Testis (tissue), 2 donors: ENCODE measurements at regions not wholly inside any gene's neighbourhood (a gene's known extent, or its start where the extent isn't known, plus 50 kb on each side); places are given as distances from the start of the nearest gene placed in this dataset.

ENCODE experiments used
- DNase-seq: peaks from one replicate; pipeline ENCODE4 v3.0.0-alpha.2; 2019
- H3K27ac ChIP-seq, 2 donors: fragments of 200-600 bp; sonication (generic); one replicate each; pipeline ENCODE4 v1.5.1; 2019
- H3K27me3 ChIP-seq: fragments of 200-600 bp; sonication (generic); one replicate; pipeline ENCODE4 v1.5.1; 2019
- H3K36me3 ChIP-seq: fragments of 200-600 bp; sonication (generic); one replicate; pipeline ENCODE4 v1.5.1; 2017; ENCODE audit warnings: low read depth; ENCODE audit errors: missing control alignments
- H3K4me1 ChIP-seq: fragments of 200-600 bp; sonication (generic); one replicate; pipeline ENCODE4 v1.5.1; 2019
- H3K4me3 ChIP-seq, 2 donors: fragments of 200-600 bp; sonication (generic); one replicate each; pipeline ENCODE4 v1.5.1; 2017 to 2019
- H3K9me3 ChIP-seq: fragments of 200-600 bp; sonication (generic); one replicate; pipeline ENCODE4 v1.5.1; 2017
- POLR2A ChIP-seq: fragments of 450-650 bp; IDR thresholded peaks from one replicate; pipeline ENCODE4 v1.6.1; 2017; ENCODE audit warnings: antibody characterized with exemption, mild to moderate bottlenecking, moderate library complexity
- WGBS, 2 donors: methylation state at CpG; one replicate each; pipeline ENCODE4 v1.1.5; 2018; 5-methylcytosine and 5-hydroxymethylcytosine counted together
- intact Hi-C: fragments of 100-400 bp; cut with DNase I; formaldehyde crosslinking; loops from one replicate; pipeline ENCODE4 v1.15.1; 2023; ENCODE audit warnings: low total_unique reads
- TF ChIP-seq, protein P1 (sequence below), 3 experiments: fragments of 450-650 bp in 2 of 3; fragments of 200-600 bp in 1 of 3; sonication (generic) in 1 of 3; IDR thresholded peaks; one replicate each; pipeline ENCODE4 v1.5.1; 2016 to 2019; ENCODE audit warnings: antibody characterized with exemption in 3 of 3, mild to moderate bottlenecking in 2 of 3, moderate library complexity in 1 of 3

GRCh38 chr4:165707128-165707527 lies 165.9 kb upstream of the TLL1 start:
- no peak for DNase-seq
- Histone ChIP-seq H3K9me3 (no peaks in the 10 kb centered on the region), H3K4me3 (no peak overlapping the region), H3K27ac (no peak overlapping the region), H3K27me3 (no peaks in the 10 kb centered on the region), H3K36me3 (no peaks in the 10 kb centered on the region), H3K4me1 (no peaks in the 10 kb centered on the region)
- TF ChIP-seq, protein P1, sequence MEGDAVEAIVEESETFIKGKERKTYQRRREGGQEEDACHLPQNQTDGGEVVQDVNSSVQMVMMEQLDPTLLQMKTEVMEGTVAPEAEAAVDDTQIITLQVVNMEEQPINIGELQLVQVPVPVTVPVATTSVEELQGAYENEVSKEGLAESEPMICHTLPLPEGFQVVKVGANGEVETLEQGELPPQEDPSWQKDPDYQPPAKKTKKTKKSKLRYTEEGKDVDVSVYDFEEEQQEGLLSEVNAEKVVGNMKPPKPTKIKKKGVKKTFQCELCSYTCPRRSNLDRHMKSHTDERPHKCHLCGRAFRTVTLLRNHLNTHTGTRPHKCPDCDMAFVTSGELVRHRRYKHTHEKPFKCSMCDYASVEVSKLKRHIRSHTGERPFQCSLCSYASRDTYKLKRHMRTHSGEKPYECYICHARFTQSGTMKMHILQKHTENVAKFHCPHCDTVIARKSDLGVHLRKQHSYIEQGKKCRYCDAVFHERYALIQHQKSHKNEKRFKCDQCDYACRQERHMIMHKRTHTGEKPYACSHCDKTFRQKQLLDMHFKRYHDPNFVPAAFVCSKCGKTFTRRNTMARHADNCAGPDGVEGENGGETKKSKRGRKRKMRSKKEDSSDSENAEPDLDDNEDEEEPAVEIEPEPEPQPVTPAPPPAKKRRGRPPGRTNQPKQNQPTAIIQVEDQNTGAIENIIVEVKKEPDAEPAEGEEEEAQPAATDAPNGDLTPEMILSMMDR (IDR thresholded peaks at IDR 0.05) = no peak
- TF ChIP-seq POLR2A = no peak
- WGBS, 2 donors = 45 to 64% methylated on average over 4 of the region's 4 CpGs
- intact Hi-C loops = no loop called here

DNA sequence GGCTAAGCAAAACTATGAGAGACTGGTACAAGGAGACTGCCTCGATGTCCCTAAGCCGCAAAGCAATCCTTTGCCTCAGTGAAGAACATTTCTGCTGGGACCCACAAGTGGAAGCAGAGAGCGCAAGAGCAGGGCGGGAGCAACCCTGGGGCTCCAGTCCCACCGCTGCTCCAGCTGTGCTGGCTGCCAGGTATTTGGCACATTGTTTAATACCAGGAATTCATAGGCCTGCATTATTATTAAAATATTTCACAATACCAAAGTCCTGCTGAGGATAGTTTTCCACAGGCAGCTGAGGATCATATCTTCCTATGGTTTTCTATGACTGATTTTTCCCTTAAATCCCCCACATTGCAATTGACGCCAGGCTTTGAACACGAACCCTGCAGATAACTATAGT lies 163.5 kb upstream of the TLL1 start:
- DNase-seq = no peak
- H3K27me3 ChIP-seq = no peaks in the 10 kb centered on the region
- TF ChIP-seq, protein P1 (IDR thresholded peaks at IDR 0.05) = no peak
- TF ChIP-seq POLR2A = no peak

GRCh38 chr4:165709973-165710526 lies 163.0 kb upstream of the TLL1 start:
- intact Hi-C loops = no loop called here

More for the DNA sequence above, 163.5 kb upstream of the TLL1 start:
- Histone ChIP-seq H3K27ac (no peak overlapping the region), H3K4me3 (no peak overlapping the region), H3K4me1 (no peaks in the 10 kb centered on the region), H3K9me3 (no peaks in the 10 kb centered on the region), H3K36me3 (no peaks in the 10 kb centered on the region)
- WGBS, 2 donors = 52 to 76% methylated on average over 7 of the region's 7 CpGs
- intact Hi-C loops = no loop called here

DNA sequence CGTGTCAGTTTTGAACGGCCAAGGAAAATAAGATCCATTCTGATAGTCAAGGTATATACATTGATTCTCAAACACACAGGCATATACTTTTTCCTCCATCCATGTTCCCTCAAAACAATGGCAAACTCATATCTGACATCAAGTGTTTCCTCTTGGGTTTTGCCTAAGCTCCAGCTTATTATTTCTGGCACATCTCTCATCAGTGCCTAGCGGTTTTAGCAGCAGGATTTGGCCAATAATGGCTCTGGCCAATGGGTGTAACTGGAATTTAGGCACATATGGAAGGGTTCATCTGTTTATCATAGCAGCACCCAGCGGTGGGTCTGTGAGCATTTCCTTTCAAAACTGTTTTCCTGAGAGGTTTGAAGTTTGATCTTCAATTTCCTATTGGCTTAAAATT lies 161.6 kb upstream of the TLL1 start:
- no peak for DNase-seq
- no peaks in the 10 kb centered on the region for H3K4me1 ChIP-seq
- intact Hi-C loops = no loop called here
- TF ChIP-seq POLR2A = no peak
- TF ChIP-seq, protein P1 (IDR thresholded peaks at IDR 0.05) = no peak
- H3K27me3 ChIP-seq = no peaks in the 10 kb centered on the region
- H3K36me3 ChIP-seq = no peaks in the 10 kb centered on the region
- 87 to 89% methylated on average over 4 of the region's 4 CpGs for WGBS, 2 donors
- H3K9me3 ChIP-seq = no peaks in the 10 kb centered on the region
- H3K4me3 ChIP-seq = no peak overlapping the region
- no peak overlapping the region for H3K27ac ChIP-seq

More at GRCh38 chr4:165709973-165710526, 163.0 kb upstream of the TLL1 start:
- 23 to 38% methylated on average over 2 of the region's 2 CpGs for WGBS, 2 donors
- no peaks in the 10 kb centered on the region for H3K4me1 ChIP-seq
- no peaks in the 10 kb centered on the region for H3K9me3 ChIP-seq
- no peak for TF ChIP-seq POLR2A
- TF ChIP-seq, protein P1 (IDR thresholded peaks at IDR 0.05) = no peak
- no peak for DNase-seq
- no peak overlapping the region for H3K4me3 ChIP-seq
- H3K27ac ChIP-seq = no peak overlapping the region
- no peaks in the 10 kb centered on the region for H3K36me3 ChIP-seq
- H3K27me3 ChIP-seq = no peaks in the 10 kb centered on the region

DNA sequence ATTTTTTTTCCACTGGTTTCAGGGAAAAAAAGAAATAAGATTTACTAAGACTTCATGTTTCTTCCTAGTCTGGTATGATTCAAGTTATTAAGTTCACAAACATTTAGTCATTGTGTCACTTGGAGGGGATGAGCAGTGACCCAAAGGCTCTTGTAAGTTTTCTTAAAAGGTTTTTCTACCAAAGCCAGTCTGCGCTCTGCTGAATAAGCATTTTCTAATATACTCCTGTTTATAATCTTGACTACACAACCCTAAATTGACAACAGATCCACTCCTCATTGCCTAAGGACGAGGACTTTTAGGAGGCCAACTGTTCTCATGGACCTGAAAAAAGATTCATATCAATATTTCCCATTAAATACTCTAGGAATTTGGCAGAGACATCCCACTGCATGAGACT lies 161.1 kb upstream of the TLL1 start:
- Histone ChIP-seq H3K27me3 (no peaks in the 10 kb centered on the region), H3K36me3 (no peaks in the 10 kb centered on the region), H3K4me3 (no peak overlapping the region), H3K4me1 (no peaks in the 10 kb centered on the region), H3K9me3 (no peaks in the 10 kb centered on the region), H3K27ac (no peak overlapping the region)
- intact Hi-C loops = no loop called here
- 87 to 95% methylated on average over 2 of the region's 2 CpGs for WGBS, 2 donors
- no peak for DNase-seq
- no peak for TF ChIP-seq POLR2A
- TF ChIP-seq, protein P1 (IDR thresholded peaks at IDR 0.05) = no peak
